IMR-90 (cell line): ENCODE measurements at regions not wholly inside any gene's neighbourhood (a gene's known extent, or its start where the extent isn't known, plus 50 kb on each side); places are given as distances from the start of the nearest gene placed in this dataset.

Source experiments
- CEBPB ChIP-seq: IDR thresholded peaks from 2 replicates; pipeline ENCODE4 v1.6.1; 2012; ENCODE audit warnings: low read depth, low read length, improper control_type of control experiment
- CTCF ChIP-seq: conservative IDR thresholded peaks from 2 replicates; pipeline ENCODE4 v1.5.1; 2012; ENCODE audit warnings: mild to moderate bottlenecking, low read depth, low read length, improper control_type of control experiment
- FOS ChIP-seq: fragments of 150-350 bp; IDR thresholded peaks from 2 replicates; pipeline ENCODE4 v1.6.1; 2016; ENCODE audit warnings: low read depth, low read length
- POLR2A ChIP-seq: IDR thresholded peaks from 2 replicates; pipeline ENCODE4 v1.6.1; 2012; ENCODE audit warnings: mild to moderate bottlenecking, low read depth, low read length
- RCOR1 ChIP-seq: IDR thresholded peaks from 2 replicates; pipeline ENCODE4 v1.6.1; 2012; ENCODE audit warnings: mild to moderate bottlenecking, low read length, improper control_type of control experiment; ENCODE audit not compliant: insufficient replicate concordance

DNA sequence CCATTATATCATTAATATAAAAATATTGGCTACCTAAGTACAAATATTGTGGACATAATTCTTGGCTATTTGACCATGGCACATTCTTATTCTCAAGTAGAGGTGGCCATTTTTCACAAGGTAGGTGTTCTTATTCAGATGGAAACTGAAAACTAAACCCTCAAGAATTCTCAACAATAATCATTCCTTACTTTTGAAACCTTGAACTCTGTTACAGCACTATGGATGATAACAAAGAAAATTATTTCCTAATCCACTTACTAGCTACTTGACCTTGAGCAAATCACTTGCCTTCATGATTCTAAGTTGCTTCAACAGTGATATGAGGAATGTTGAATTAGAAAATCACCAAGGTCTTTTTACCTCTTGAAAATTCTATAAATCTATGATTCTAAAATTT is 482.2 kb downstream of the PTPRC start:
- no peak for TF ChIP-seq RCOR1
- TF ChIP-seq POLR2A: no peak
- TF ChIP-seq CTCF: no peak
- TF ChIP-seq FOS: no peak
- TF ChIP-seq CEBPB: no peak
